SHP77 (cell line): ENCODE measurements at regions not wholly inside any gene's neighbourhood (a gene's known extent, or its start where the extent isn't known, plus 50 kb on each side); places are given as distances from the start of the nearest gene placed in this dataset.
A peak's percentile ranks its signal among the peaks of the same experiment; 100 is the strongest.

Experiments
- DNase-seq, 2 experiments: peaks; one replicate each; lab custom pipeline; 2025; lab: John Stamatoyannopoulos, UW

- no peak for DNase-seq
Measured at GRCh38 chr12:127300075-127300474, 966.9 kb upstream of the TMEM132C start.

GRCh38 chr12:127300753-127301152, 966.2 kb upstream of the TMEM132C start:
- no peak for DNase-seq

- no peak for DNase-seq
Measured at GRCh38 chr12:127301876-127302275, 965.1 kb upstream of the TMEM132C start.

GRCh38 chr12:127304751-127305725, 961.9 kb upstream of the TMEM132C start:
- DNase-seq, result no peak

- DNase-seq, result no peak
Measured at GRCh38 chr12:127306604-127307215, 960.3 kb upstream of the TMEM132C start.

GRCh38 chr12:127307528-127307927, 959.4 kb upstream of the TMEM132C start:
- no peak for DNase-seq

- no peak for DNase-seq
Measured at GRCh38 chr12:127308148-127308547, 958.8 kb upstream of the TMEM132C start.

GRCh38 chr12:127310548-127310947, 956.4 kb upstream of the TMEM132C start:
- no peak for DNase-seq

GRCh38 chr12:127311720-127312364, 955.1 kb upstream of the TMEM132C start:
- DNase-seq, result no peak

GRCh38 chr12:127324681-127325080, 942.3 kb upstream of the TMEM132C start:
- no peak for DNase-seq

GRCh38 chr12:127327986-127328385, 939.0 kb upstream of the TMEM132C start:
- no peak for DNase-seq

- no peak for DNase-seq
Measured at GRCh38 chr12:127328867-127329266, 938.1 kb upstream of the TMEM132C start.

GRCh38 chr12:127334365-127334764, 932.6 kb upstream of the TMEM132C start:
- DNase-seq, result no peak

- DNase-seq, result no peak
Measured at GRCh38 chr12:127334912-127335644, 931.9 kb upstream of the TMEM132C start.

- no peak for DNase-seq
Measured at GRCh38 chr12:127336416-127336815, 930.6 kb upstream of the TMEM132C start.

- DNase-seq, result no peak
Measured at GRCh38 chr12:127339065-127339464, 927.9 kb upstream of the TMEM132C start.

- no peak for DNase-seq
Measured at GRCh38 chr12:127340381-127340780, 926.6 kb upstream of the TMEM132C start.

- no peak for DNase-seq
Measured at GRCh38 chr12:127342861-127343260, 924.1 kb upstream of the TMEM132C start.

- no peak for DNase-seq
Measured at GRCh38 chr12:127343940-127344339, 923.0 kb upstream of the TMEM132C start.

- DNase-seq, result no peak
Measured at GRCh38 chr12:127351481-127352010, 915.4 kb upstream of the TMEM132C start.

- peak in 1 of 2 experiments; percentile 10 for DNase-seq
Measured at GRCh38 chr12:127355061-127355841, 911.7 kb upstream of the TMEM132C start.
